ENCODE measurements at regions not wholly inside any gene's neighbourhood (a gene's known extent, or its start where the extent isn't known, plus 50 kb on each side); places are given as distances from the start of the nearest gene placed in this dataset.

DNA sequence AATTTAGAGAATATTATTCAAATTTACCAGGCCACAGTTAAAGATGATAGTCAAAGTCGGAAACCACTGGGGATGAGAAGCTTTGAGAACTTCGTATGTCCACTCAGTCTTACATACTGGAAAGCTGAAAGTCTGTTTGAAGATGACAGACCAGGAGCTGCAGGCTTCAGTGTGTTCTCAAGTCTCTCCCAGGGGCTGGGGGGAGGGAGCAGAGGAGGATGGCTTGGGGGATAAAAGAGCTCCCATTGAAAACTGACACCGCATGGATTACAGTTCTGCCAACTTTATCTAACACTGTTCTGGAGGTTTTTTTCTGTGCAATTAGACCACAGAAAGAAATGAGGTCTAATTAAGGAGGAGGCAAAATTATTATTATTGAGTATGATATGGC, 170.5 kb upstream of the ALKAL2 start:
- DNase-seq (no peak), ATAC-seq (no peak)
- H3K36me3 ChIP-seq, result no peaks in the 10 kb centered on the region
- TF ChIP-seq POLR2A (IDR thresholded peaks at IDR 0.05), result no peak
- TF ChIP-seq, protein P1, sequence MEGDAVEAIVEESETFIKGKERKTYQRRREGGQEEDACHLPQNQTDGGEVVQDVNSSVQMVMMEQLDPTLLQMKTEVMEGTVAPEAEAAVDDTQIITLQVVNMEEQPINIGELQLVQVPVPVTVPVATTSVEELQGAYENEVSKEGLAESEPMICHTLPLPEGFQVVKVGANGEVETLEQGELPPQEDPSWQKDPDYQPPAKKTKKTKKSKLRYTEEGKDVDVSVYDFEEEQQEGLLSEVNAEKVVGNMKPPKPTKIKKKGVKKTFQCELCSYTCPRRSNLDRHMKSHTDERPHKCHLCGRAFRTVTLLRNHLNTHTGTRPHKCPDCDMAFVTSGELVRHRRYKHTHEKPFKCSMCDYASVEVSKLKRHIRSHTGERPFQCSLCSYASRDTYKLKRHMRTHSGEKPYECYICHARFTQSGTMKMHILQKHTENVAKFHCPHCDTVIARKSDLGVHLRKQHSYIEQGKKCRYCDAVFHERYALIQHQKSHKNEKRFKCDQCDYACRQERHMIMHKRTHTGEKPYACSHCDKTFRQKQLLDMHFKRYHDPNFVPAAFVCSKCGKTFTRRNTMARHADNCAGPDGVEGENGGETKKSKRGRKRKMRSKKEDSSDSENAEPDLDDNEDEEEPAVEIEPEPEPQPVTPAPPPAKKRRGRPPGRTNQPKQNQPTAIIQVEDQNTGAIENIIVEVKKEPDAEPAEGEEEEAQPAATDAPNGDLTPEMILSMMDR (IDR thresholded peaks at IDR 0.05), result no peak
- no peaks in the 10 kb centered on the region for H3K27me3 ChIP-seq
- intact Hi-C loops (cut with DNase I), result no loop called here
- no peaks in the 10 kb centered on the region for H3K4me1 ChIP-seq
- no peak overlapping the region for H3K27ac ChIP-seq
- no peak overlapping the region for H3K4me3 ChIP-seq
- no peaks in the 10 kb centered on the region for H3K9me3 ChIP-seq
- 53% methylated on average over 3 of the region's 3 CpGs for WGBS (ENCODE audit: insufficient coverage, low coverage, low lambda C conversion rate, missing lambda C conversion rate)

DNA sequence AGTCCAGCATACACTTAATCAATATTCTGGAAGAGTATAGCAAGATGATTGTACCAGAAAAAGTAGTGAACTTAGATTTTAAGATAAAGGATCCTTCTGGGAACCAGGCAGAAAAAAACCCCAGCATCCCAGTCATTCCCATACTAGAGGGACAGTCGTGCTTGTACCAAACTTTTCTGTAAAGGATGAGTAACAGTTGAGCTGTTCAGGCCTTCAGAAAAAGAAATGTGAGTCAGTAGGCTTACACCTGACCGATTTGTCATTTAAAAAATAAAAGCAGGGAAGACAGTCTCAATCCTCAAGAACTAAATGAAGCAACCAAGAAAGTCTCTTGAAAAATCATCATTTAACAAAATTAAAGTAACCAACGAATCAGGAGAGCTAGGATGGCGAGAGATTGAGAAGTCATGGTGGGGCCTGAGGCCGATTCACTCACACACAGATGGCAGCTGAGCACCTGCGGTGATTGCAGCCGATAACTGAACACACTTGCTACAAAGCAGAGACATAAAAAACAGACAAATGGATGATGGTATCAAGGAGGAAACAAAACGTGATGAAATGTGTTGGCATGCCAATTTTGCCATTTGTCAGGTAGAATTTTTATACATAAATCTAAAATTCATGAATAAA, 170.0 kb upstream of the ALKAL2 start:
- H3K27ac ChIP-seq, result no peak overlapping the region
- H3K36me3 ChIP-seq, result no peaks in the 10 kb centered on the region
- 52% methylated on average over 8 of the region's 8 CpGs for WGBS (ENCODE audit: insufficient coverage, low coverage, low lambda C conversion rate, missing lambda C conversion rate)
- DNase-seq (no peak), ATAC-seq (no peak)
- intact Hi-C loops (cut with DNase I), result no loop called here
- no peak for TF ChIP-seq POLR2A (IDR thresholded peaks at IDR 0.05)
- TF ChIP-seq, protein P1 (IDR thresholded peaks at IDR 0.05), result no peak
- H3K4me1 ChIP-seq, result no peaks in the 10 kb centered on the region
- no peaks in the 10 kb centered on the region for H3K9me3 ChIP-seq
- no peaks in the 10 kb centered on the region for H3K27me3 ChIP-seq
- no peak overlapping the region for H3K4me3 ChIP-seq

DNA sequence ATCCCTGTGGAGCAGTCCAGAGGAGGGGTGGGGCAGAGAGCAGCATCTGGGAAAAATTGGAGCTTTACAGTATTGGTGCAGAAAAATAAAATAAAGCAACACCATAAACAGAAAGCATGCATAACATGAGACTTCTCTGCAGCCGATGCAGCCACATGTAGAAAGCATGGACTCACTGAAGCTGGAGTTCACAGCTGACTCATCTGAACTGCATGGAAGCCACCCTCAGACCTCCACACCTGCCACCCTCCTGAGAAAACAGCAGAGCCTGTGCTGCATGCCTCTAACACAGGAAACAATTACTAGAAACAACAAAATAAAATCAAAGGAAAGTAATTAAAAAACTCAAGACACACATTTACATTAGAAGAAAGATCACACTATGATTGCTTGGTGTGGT, 169.4 kb upstream of the ALKAL2 start:
- intact Hi-C loops (cut with DNase I), result no loop called here
- Histone ChIP-seq H3K4me3 (no peak overlapping the region), H3K27me3 (no peaks in the 10 kb centered on the region), H3K36me3 (no peaks in the 10 kb centered on the region), H3K27ac (no peak overlapping the region), H3K9me3 (no peaks in the 10 kb centered on the region), H3K4me1 (no peaks in the 10 kb centered on the region)
- WGBS (ENCODE audit: insufficient coverage, low coverage, low lambda C conversion rate, missing lambda C conversion rate), result 31% methylated on average over 1 of the region's 1 CpG
- DNase-seq (no peak), ATAC-seq (no peak)
- TF ChIP-seq POLR2A (IDR thresholded peaks at IDR 0.05), result no peak
- TF ChIP-seq, protein P1 (IDR thresholded peaks at IDR 0.05), result no peak

DNA sequence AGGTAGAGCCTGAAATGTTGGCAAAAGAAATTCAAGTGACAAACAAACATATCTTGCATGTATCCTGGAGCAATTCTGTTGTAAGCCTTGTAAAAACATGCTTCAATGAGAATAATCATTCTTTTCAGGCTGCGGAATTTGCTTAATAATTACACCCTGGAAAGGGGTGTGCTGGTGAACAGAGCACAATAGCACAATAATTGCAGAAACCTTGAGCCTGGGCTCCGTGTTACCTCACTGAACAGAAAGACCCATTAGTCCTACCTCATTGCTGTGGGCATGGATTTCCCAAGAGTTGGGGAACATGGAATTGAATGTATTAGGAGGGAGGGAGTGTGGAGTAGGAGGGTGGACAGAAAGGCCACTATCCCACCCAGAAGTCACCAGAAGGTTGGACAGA, 168.0 kb upstream of the ALKAL2 start:
- no peak overlapping the region for H3K4me3 ChIP-seq
- H3K36me3 ChIP-seq, result no peaks in the 10 kb centered on the region
- ATAC-seq, result no peak
- H3K4me1 ChIP-seq, result no peaks in the 10 kb centered on the region
- no peak overlapping the region for H3K27ac ChIP-seq
- H3K27me3 ChIP-seq, result no peaks in the 10 kb centered on the region
- no peak for DNase-seq
- WGBS (ENCODE audit: insufficient coverage, low coverage, low lambda C conversion rate, missing lambda C conversion rate), result 54% methylated on average over 2 of the region's 2 CpGs
- intact Hi-C loops (cut with DNase I), result no loop called here
- TF ChIP-seq, protein P1 (IDR thresholded peaks at IDR 0.05), result no peak
- no peak for TF ChIP-seq POLR2A (IDR thresholded peaks at IDR 0.05)
- no peaks in the 10 kb centered on the region for H3K9me3 ChIP-seq
